Vagina (tissue), 2 donors: ENCODE measurements at regions not wholly inside any gene's neighbourhood (a gene's known extent, or its start where the extent isn't known, plus 50 kb on each side); places are given as distances from the start of the nearest gene placed in this dataset.

ENCODE experiments used
- DNase-seq, 2 donors: peaks; one replicate each; pipeline ENCODE4 v3.0.0-alpha.2; 2017; ENCODE audit errors: extremely low spot score in 2 of 2
- H3K27ac ChIP-seq: fragments of 200-600 bp; sonication (generic); one replicate; pipeline ENCODE4 v1.5.1; 2019
- H3K27me3 ChIP-seq: fragments of 200-600 bp; sonication (generic); one replicate; pipeline ENCODE4 v1.5.1; 2019
- H3K36me3 ChIP-seq, 2 donors: fragments of 200-600 bp; sonication (generic); one replicate each; pipeline ENCODE4 v1.5.1; 2017 to 2019
- H3K4me1 ChIP-seq: fragments of 200-600 bp; sonication (generic); one replicate; pipeline ENCODE4 v1.5.1; 2019
- H3K4me3 ChIP-seq, 2 donors: fragments of 200-600 bp; sonication (generic); 1 replicate in 1 of 2; 2 replicates in 1 of 2; pipeline ENCODE4 v1.5.1; 2016 to 2019
- H3K9me3 ChIP-seq: fragments of 200-600 bp; sonication (generic); one replicate; pipeline ENCODE4 v1.5.1; 2019
- CTCF ChIP-seq, 3 experiments: fragments of 450-650 bp in 2 of 3; fragments of 200-600 bp in 1 of 3; sonication (generic) in 1 of 3; IDR thresholded peaks; one replicate each; pipeline ENCODE4 v1.5.1; 2017 to 2019; ENCODE audit warnings: antibody characterized with exemption in 3 of 3, mild to moderate bottlenecking in 2 of 3, moderate library complexity in 2 of 3
- POLR2A ChIP-seq, 2 donors: fragments of 450-650 bp; IDR thresholded peaks; one replicate each; pipeline ENCODE4 v1.6.1; 2017; ENCODE audit warnings: antibody characterized with exemption in 2 of 2, mild to moderate bottlenecking in 2 of 2, moderate library complexity in 2 of 2
- POLR2AphosphoS5 ChIP-seq, 2 donors: sonication (generic); formaldehyde crosslinking; IDR thresholded peaks; one replicate each; pipeline ENCODE4 v1.9.0; 2017; ENCODE audit warnings: antibody characterized with exemption in 2 of 2, mild to moderate bottlenecking in 2 of 2, low read depth in 1 of 2; ENCODE audit not compliant: insufficient read depth in 1 of 2
- intact Hi-C: fragments of 100-400 bp; cut with DNase I; formaldehyde crosslinking; loops from one replicate; pipeline ENCODE4 v1.15.1; 2023

- no peaks in the 10 kb centered on the region for H3K36me3 ChIP-seq
- intact Hi-C loops = no loop called here
- H3K4me3 ChIP-seq = no peak overlapping the region
- no peak overlapping the region for H3K27ac ChIP-seq
- TF ChIP-seq CTCF (IDR thresholded peaks at IDR 0.05) = no peak
- no peak for TF ChIP-seq POLR2A (IDR thresholded peaks at IDR 0.05)
- TF ChIP-seq POLR2AphosphoS5 (IDR thresholded peaks at IDR 0.05; ENCODE audit: insufficient read depth in 1 of 2, low read depth in 1 of 2) = no peak
- no peaks in the 10 kb centered on the region for H3K27me3 ChIP-seq
- no peak for DNase-seq
- H3K9me3 ChIP-seq = no peaks in the 10 kb centered on the region
- H3K4me1 ChIP-seq = no peaks in the 10 kb centered on the region
These were observed 1272.6 kb downstream of the BRD1 start for GRCh38 chr22:48554893-48555572.

DNA sequence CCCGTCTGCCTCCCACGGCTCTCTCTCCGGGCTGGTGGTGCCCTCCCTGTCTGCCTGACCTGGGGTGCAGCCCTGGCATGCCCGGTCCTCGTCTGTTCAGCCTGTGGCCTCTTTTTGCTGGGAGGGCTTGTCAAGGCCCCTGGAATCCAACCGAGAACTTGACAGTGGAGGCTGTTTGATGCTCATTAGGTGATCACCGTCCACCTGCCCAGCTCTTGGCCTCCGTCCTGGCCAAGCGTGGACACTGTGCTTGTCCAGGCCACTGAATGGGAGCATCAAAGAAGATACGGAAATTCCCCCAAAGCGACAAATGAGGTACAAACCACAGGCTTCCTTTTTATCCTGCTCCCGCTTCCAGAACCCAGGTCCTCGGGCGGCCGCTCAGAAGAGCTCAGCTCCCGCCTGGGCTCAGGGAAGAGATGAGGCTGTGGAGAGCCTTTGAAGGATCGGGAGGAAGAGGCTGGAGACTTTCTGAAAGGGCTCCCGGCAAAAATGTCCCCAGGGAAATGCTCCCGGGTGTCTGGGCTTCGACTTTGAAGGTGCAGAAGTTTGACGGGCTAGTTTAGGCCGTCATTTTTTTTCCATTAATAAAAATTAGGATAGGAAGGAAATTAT is 1273.9 kb downstream of the BRD1 start:
- no peak for DNase-seq
- H3K36me3 ChIP-seq = no peaks in the 10 kb centered on the region
- H3K4me1 ChIP-seq = no peaks in the 10 kb centered on the region
- no peaks in the 10 kb centered on the region for H3K9me3 ChIP-seq
- intact Hi-C loops = no loop called here
- H3K27me3 ChIP-seq = no peaks in the 10 kb centered on the region
- H3K4me3 ChIP-seq = no peak overlapping the region
- H3K27ac ChIP-seq = no peak overlapping the region
- TF ChIP-seq CTCF (IDR thresholded peaks at IDR 0.05) (no peak), POLR2A (IDR thresholded peaks at IDR 0.05) (no peak)

- Histone ChIP-seq H3K27me3 (no peaks in the 10 kb centered on the region), H3K4me1 (no peaks in the 10 kb centered on the region), H3K4me3 (no peak overlapping the region), H3K36me3 (no peaks in the 10 kb centered on the region), H3K9me3 (no peaks in the 10 kb centered on the region), H3K27ac (no peak overlapping the region)
- DNase-seq = no peak
- intact Hi-C loops = no loop called here
- TF ChIP-seq POLR2A (IDR thresholded peaks at IDR 0.05) (no peak), POLR2AphosphoS5 (IDR thresholded peaks at IDR 0.05; ENCODE audit: insufficient read depth in 1 of 2, low read depth in 1 of 2) (no peak), CTCF (IDR thresholded peaks at IDR 0.05) (no peak)
These were observed 1274.6 kb downstream of the BRD1 start for GRCh38 chr22:48553119-48553518.

DNA sequence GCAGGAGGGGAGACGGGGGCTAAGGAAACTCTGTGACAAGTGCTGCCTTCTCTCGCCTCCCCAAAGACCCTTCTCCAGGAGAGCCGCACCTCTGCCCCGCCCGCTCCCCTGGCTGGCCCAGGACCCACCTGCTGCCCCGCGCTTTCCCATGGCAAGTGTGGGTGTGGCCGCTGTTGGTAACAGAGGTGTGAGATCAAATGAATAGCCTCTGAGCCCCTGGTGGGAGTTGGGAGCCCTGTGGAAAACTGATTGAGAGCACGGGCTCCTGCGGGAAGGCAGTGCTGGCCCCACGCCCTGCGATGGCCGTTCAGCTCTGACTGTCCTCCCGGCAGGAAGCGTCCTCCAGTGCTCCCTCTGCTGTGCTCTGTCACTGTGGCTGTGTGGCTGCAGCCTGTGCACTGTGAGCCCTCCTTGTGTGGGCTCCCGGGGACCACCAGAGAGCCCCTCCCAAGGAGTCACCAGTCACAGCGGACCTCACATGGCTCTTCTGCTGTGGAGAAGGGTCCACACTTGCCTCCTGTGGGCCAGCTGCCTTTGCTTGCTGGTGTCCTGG is 1275.9 kb downstream of the BRD1 start:
- Histone ChIP-seq H3K9me3 (no peaks in the 10 kb centered on the region), H3K27ac (no peak overlapping the region), H3K4me3 (no peak overlapping the region), H3K4me1 (no peaks in the 10 kb centered on the region), H3K27me3 (no peaks in the 10 kb centered on the region), H3K36me3 (no peaks in the 10 kb centered on the region)
- TF ChIP-seq POLR2A (IDR thresholded peaks at IDR 0.05) = no peak
- no peak for TF ChIP-seq POLR2AphosphoS5 (IDR thresholded peaks at IDR 0.05; ENCODE audit: insufficient read depth in 1 of 2, low read depth in 1 of 2)
- TF ChIP-seq CTCF (IDR thresholded peaks at IDR 0.05) = no peak
- no peak for DNase-seq
- intact Hi-C loops = no loop called here

- TF ChIP-seq POLR2A (IDR thresholded peaks at IDR 0.05) (no peak), CTCF (IDR thresholded peaks at IDR 0.05) (no peak)
- no peak for DNase-seq
- no peak overlapping the region for H3K4me3 ChIP-seq
- no peaks in the 10 kb centered on the region for H3K36me3 ChIP-seq
- H3K27me3 ChIP-seq = no peaks in the 10 kb centered on the region
- H3K9me3 ChIP-seq = no peaks in the 10 kb centered on the region
- intact Hi-C loops = no loop called here
- no peak overlapping the region for H3K27ac ChIP-seq
- H3K4me1 ChIP-seq = no peaks in the 10 kb centered on the region
These were observed 1276.6 kb downstream of the BRD1 start for GRCh38 chr22:48551061-48551460.
